ENCODE measurements at regions not wholly inside any gene's neighbourhood (a gene's known extent, or its start where the extent isn't known, plus 50 kb on each side); places are given as distances from the start of the nearest gene placed in this dataset.

GRCh38 chr12:43292699-43293098, 259.3 kb downstream of the ADAMTS20 start:
- no peak for TF ChIP-seq EZH2 (IDR thresholded peaks at IDR 0.05)
- TF ChIP-seq, protein P1, sequence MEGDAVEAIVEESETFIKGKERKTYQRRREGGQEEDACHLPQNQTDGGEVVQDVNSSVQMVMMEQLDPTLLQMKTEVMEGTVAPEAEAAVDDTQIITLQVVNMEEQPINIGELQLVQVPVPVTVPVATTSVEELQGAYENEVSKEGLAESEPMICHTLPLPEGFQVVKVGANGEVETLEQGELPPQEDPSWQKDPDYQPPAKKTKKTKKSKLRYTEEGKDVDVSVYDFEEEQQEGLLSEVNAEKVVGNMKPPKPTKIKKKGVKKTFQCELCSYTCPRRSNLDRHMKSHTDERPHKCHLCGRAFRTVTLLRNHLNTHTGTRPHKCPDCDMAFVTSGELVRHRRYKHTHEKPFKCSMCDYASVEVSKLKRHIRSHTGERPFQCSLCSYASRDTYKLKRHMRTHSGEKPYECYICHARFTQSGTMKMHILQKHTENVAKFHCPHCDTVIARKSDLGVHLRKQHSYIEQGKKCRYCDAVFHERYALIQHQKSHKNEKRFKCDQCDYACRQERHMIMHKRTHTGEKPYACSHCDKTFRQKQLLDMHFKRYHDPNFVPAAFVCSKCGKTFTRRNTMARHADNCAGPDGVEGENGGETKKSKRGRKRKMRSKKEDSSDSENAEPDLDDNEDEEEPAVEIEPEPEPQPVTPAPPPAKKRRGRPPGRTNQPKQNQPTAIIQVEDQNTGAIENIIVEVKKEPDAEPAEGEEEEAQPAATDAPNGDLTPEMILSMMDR (IDR thresholded peaks at IDR 0.05) = no peak
